T-helper 2 cell treated with Interferon-gamma antibody and Interleukin-4, amounts not matched to agents 100 ng/mL and 5 ng/mL, for 36 hours (primary cell): ENCODE measurements at regions not wholly inside any gene's neighbourhood (a gene's known extent, or its start where the extent isn't known, plus 50 kb on each side); places are given as distances from the start of the nearest gene placed in this dataset.

Experiments
- intact Hi-C: fragments of 100-400 bp; cut with micrococcal nuclease; formaldehyde crosslinking; loops from one replicate; pipeline ENCODE4 v1.15.1; 2023

DNA sequence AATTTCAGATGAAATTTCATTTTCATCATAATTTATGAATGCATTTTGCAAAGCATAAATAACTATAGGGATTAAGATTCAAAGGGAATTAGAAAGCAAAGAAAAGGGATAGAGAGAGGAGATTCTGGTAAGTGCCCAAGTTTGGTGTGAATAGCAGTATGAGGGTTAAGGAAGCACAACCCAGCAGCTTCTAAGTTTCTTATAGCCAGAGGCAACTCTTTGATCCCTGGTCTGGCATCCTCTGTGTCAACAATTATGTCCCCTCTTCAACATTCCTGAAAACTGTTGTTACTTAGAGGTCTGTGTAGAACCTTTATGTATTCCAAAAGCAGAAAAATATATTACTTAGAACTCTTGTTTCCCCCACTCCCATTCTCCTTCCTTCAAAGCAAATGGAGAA, 171.6 kb upstream of the SATB2 start:
- intact Hi-C loops = no loop called here

- intact Hi-C loops = no loop called here
These were observed 169.7 kb upstream of the SATB2 start for GRCh38 chr2:199627417-199627816.

DNA sequence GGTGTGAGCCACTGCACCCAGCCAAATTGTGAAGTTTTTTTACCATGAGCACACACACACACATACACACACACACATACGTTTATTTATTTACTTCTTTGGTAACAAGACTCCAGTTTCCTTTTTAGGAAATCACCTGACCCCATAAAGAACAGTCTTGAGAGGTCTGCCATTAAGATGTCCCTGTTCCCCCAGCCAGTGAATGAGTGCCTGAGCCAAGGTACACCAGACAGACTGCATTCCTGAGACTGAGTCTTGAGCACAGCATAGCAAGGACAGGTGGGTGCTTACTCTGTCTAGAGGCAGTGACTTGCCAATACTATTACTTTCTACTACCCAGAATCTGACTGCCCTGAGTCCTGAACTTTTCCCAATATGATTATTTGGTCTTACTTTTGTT, 167.2 kb upstream of the SATB2 start:
- intact Hi-C loops = no loop called here

DNA sequence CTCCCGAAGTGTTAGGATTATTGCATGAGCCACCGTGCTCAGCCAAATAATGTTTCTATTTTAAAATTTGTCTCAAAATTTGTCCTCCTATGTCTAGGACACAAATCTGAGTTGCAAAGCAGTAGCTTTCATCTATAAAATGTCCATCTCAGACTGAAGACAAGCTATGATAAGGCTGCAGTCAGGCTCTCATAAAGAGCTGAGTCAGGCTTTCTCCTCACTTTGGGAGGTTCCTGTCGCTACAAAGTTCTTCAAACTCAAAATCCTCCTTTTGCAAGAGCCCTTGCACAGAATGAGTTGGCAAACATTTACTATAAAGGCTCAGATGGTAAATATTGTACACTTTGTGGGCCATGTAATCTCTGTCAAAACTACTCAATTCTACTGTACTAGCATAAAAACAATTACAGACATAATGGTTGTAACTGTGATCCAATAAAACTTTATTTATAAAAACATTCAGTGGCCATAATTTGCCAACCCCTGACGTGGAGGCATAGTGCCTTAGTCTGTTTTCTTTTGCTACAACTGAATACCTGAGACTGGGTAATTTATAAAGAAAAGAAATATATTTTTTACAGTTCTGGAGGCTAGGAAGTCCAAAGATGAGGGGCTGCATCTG, 154.9 kb upstream of the SATB2 start:
- intact Hi-C loops = no loop called here

DNA sequence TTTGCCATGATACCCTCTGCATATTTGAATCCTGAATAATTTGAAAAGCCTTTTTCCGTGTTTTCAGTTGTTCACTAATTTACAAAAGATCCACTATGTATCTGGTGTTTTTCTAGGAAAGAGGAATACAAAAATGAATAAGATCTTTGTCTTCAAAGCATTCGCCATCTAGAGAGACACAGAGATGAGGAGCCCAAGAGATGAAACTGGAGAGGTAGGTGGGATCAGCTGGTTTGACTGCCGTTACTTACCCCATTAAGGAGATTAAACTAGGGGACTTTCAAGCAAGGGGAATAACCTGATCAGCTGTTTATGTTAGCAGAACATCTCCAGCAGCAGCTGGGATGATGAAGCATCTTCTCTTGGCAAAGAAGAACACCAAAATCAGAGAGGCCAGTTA, 150.2 kb upstream of the SATB2 start:
- intact Hi-C loops = no loop called here

- intact Hi-C loops = no loop called here
These were observed 148.5 kb upstream of the SATB2 start for GRCh38 chr2:199606193-199606780.

DNA sequence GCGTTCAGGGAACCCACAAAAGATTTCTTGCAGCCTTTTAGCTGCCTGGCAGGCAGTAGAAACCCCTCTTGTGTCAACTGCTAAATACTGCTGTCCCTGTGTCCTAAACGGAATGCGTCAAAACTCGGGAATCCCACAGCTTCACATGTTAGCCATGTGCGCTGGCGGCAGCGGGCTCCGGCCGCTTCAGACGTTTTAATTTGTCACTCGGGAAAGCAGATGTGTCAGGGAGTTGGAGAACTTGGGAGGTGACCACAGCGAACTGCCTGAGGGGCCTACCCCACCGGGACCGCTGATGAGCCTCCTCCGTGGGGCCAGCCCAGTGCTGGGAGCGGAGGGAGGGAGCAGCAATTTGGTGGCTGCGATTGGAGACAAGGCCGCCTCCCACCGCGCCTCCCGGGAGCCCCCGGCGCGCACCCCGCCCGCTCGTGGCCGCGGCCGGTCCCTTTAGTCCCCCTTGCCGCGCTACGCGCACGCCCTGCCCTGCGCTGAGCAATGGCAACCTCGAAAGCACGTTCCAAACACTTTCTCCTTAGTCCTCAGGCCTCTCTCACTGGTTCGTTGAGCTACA, 146.1 kb upstream of the SATB2 start:
- intact Hi-C loops = no loop called here

DNA sequence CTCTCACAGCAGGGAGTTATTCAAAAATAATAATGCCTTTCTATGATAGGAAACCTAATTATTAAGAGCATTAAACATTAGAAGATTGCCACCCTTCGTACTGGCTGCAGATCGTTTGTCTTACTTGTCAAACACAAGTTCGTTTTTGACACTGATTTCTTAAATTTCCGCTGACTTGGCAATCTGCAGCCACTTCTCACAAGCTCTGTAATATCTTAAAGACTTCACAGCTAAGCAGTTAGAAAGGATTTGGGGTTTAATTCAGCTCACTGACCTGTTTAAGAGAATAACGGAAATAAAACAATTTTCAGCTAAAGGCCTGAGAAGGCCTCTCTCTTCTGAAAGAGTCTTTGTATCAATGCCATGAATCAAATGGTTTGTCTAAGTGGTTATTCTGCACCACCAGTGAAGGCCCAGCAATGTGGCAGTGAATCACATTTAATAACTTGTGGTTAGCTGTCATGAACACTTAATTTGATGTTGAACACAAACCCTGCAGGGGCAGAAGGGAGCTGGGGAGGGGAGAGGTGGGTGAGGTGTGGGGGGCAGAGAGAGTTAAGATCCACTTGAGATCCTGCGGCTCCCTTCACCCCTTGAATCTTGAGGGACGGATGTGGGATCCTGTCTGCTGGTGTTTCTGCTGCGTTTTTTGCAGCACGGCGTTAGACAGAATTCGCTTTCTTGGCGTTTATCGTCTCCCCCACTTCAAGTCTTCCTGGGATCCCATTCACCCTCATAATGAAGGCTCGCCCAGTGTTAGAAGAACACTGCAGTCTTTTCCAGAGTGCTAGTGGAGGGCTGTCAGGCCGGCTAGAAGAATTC, 145.4 kb upstream of the SATB2 start:
- intact Hi-C loops = no loop called here

DNA sequence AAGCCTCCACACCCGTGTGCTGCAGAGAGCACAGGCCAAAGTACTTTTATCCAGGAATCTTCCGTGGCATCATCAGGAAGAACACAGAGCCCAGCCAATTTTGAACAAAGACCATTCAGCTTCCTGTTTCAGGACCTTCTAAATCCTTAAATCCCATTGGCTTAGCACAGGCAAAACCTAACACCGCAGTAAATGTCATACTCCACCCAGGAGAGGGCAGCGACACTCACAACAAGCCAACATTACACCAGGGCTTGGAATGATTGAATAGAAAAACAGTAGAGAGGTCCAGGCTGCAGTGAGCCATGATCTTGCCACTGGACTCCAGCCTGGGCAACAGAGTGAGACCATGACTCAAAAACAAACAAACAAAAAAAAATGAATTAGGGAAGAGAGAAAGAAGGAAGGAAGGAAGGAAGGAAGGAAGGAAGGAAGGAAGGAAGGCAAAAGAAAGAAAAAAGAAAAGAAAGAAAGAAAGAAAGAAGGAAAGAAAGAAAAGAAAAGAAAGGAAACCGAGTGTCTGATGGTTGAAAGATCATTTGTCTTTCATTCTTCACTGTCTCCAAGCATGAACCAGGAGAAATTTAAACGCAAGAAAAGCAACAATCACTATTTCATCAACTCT, 144.6 kb upstream of the SATB2 start:
- intact Hi-C loops = no loop called here

- intact Hi-C loops = loop anchor here (10.0 kb wide), 1 partner anchor 138 kb away; no protein-coding TSS in a partner anchor
These were observed 138.8 kb upstream of the SATB2 start for GRCh38 chr2:199596549-199596948.

DNA sequence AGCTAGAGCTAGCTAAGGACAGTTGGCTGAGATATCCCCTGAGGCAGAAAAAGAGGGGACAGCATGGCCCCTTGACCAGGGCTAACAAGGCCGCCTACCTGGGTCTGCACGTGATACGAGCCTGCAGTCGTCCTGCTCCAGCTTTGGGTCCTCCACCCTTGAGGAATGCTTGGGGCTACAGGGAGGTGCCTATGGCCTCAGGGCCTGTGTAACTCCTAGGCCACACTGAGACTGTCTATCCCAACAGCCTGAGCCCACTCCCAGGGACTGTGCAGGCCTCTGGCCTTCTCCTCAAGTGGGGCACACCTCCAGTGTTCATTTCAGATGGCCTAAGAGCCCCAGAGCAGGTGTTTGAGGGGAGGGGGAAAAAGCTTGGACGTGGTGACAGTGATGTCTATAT, 136.7 kb upstream of the SATB2 start:
- intact Hi-C loops = loop anchor here (10.0 kb wide), 1 partner anchor 140 kb away; no protein-coding TSS in a partner anchor

DNA sequence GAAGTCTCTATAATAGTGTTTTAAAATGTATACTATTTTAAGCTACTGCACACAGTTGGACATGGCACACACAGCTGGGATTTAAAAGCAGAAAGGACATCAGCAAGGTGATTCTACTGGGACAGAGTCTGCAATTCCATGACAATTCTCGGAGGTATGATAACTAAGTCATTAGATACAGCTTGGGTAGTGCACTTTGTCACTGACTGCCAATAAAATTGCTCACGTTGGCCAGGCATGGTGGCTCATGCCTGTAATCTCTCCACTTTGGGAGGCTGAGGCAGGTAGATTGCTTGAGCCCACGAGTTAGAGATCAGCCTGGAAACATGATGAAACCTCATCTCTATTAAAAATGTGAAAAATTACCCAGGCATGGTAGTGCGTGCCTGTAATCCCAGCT, 134.1 kb upstream of the SATB2 start:
- intact Hi-C loops = loop anchor here (10.0 kb wide), 1 partner anchor 143 kb away; no protein-coding TSS in a partner anchor

- intact Hi-C loops = loop anchor here (10.0 kb wide), 1 partner anchor 144 kb away; no protein-coding TSS in a partner anchor
These were observed 132.8 kb upstream of the SATB2 start for GRCh38 chr2:199590321-199591203.

- intact Hi-C loops = no loop called here
These were observed 131.6 kb upstream of the SATB2 start for GRCh38 chr2:199589306-199589705.

DNA sequence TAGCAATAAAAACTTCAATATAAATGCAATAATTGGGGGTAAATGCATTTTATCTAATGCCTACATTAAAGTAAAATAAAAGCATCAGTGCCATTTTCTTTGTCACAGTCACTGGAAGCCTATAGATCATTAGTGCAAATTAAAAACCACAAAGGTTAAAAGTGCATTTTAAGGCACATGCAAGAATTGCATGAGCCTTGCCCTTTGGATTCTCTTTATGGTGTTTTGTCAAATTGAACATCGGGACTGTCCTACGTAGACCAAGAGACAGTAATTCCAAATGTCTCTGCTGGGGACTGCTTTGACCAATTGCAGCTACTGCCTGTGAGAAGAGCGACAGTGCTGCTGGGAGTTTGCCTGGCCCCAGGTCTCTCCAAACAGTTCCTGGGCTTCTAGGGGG, 130.3 kb upstream of the SATB2 start:
- intact Hi-C loops = no loop called here

DNA sequence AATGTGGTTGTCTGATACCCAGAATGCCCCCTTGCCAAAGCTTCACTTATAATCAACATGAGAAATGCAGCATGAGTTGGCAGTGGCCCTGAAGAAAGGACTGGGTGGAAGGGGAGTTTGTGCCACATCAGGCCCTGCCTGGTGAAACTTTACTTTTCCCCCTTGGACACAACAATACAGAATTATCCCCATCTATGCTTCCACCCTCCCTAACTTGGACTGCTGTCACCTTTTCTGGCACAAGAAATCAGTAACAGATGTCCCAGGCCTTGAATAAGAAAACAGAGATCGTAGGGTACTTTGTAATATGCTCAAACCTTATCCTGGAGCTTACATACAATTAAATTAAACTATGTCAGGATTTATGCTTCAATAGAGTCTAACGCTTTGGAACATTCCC, 128.9 kb upstream of the SATB2 start:
- intact Hi-C loops = no loop called here

- intact Hi-C loops = no loop called here
These were observed 125.9 kb upstream of the SATB2 start for GRCh38 chr2:199583676-199584075.

- intact Hi-C loops = no loop called here
These were observed 124.2 kb upstream of the SATB2 start for GRCh38 chr2:199581935-199582360.

GRCh38 chr2:199581408-199581807, 123.7 kb upstream of the SATB2 start:
- intact Hi-C loops = no loop called here

- intact Hi-C loops = no loop called here
These were observed 117.7 kb upstream of the SATB2 start for GRCh38 chr2:199575416-199575815.

DNA sequence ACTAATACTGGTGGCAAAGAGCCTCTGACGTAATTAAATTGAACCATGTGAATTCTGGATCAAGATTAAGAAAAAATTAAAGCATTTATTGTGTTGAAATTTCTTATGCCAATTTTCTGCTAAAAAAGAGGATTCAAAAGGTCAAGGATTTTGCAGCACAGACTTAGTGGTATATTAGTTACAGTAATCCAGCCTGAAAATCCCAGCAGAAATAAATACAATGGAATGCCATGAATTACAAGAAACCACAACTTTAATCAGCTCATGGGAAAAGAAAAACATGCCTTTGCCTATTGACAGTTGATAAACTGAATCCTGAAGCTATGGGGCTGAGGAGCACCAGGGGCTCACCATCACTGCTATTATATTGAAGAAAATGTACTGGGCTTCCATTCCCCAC, 114.8 kb upstream of the SATB2 start:
- intact Hi-C loops = no loop called here
